HUES6 (cell line): ENCODE measurements at regions not wholly inside any gene's neighbourhood (a gene's known extent, or its start where the extent isn't known, plus 50 kb on each side); places are given as distances from the start of the nearest gene placed in this dataset.
"Not testable (repeated sequence)": the region's sequence is repeated elsewhere in the genome, so short reads cannot be mapped to it uniquely, and the experiment has no call there.

Experiments
- H3K27ac ChIP-seq: 2 replicates; pipeline ENCODE4 v1.7.0; 2013; ENCODE audit warnings: low read depth, mild to moderate bottlenecking, low read length, inconsistent platforms
- H3K27me3 ChIP-seq: 2 replicates; pipeline ENCODE4 v1.6.1; 2013; ENCODE audit warnings: low read length; ENCODE audit not compliant: control insufficient read depth, insufficient read depth
- H3K36me3 ChIP-seq: 2 replicates; pipeline ENCODE4 v1.6.1; 2013; ENCODE audit warnings: low read length; ENCODE audit not compliant: control insufficient read depth, insufficient read depth
- H3K4me1 ChIP-seq: 2 replicates; pipeline ENCODE4 v1.6.1; 2013; ENCODE audit warnings: low read length; ENCODE audit not compliant: control insufficient read depth, insufficient read depth
- H3K4me3 ChIP-seq: 2 replicates; pipeline ENCODE4 v1.5.1; 2013; ENCODE audit warnings: low read depth, low read length
- H3K9ac ChIP-seq: one replicate; pipeline ENCODE4 v1.6.1; 2013; ENCODE audit warnings: mild to moderate bottlenecking, low read length
- H3K9me3 ChIP-seq: 2 replicates; pipeline ENCODE4 v1.6.1; 2013; ENCODE audit warnings: low read depth, low read length; ENCODE audit not compliant: control insufficient read depth, insufficient read depth

- Histone ChIP-seq H3K9ac (no peak overlapping the region), H3K4me3 (no peak overlapping the region)
Measured at GRCh38 chr4:110424144-110424543, 51.8 kb upstream of the ENPEP start.

GRCh38 chr4:110418641-110419040 is 57.3 kb upstream of the ENPEP start:
- peaks cover 5% of the 10 kb centered on the region for H3K27me3 ChIP-seq
- no peak overlapping the region for H3K27ac ChIP-seq
- H3K4me3 ChIP-seq = no peak overlapping the region
- peaks cover 13% of the 10 kb centered on the region; the same call in 1 of the 2 replicates for H3K9me3 ChIP-seq
- H3K36me3 ChIP-seq = no peaks in the 10 kb centered on the region
- peaks cover 6% of the 10 kb centered on the region; the same call in 1 of the 2 replicates for H3K4me1 ChIP-seq
- no peak overlapping the region for H3K9ac ChIP-seq

More at GRCh38 chr4:110424144-110424543, 51.8 kb upstream of the ENPEP start:
- H3K4me1 ChIP-seq = no peaks in the 10 kb centered on the region
- H3K27me3 ChIP-seq = no peaks in the 10 kb centered on the region
- H3K36me3 ChIP-seq = no peaks in the 10 kb centered on the region
- 0 out of 2 replicates have a peak, but pooled peaks cover 3% of the 10 kb centered on the region for H3K9me3 ChIP-seq
- H3K27ac ChIP-seq = no peak overlapping the region

GRCh38 chr4:110417136-110417535 is 58.8 kb upstream of the ENPEP start:
- Histone ChIP-seq H3K27ac (no peak overlapping the region), H3K4me3 (no peak overlapping the region), H3K36me3 (no peaks in the 10 kb centered on the region), H3K4me1 (peaks cover 17% of the 10 kb centered on the region), H3K27me3 (peaks cover 16% of the 10 kb centered on the region), H3K9ac (no peak overlapping the region), H3K9me3 (peaks cover 10% of the 10 kb centered on the region; the same call in 1 of the 2 replicates)

GRCh38 chr4:110415478-110415877 is 60.5 kb upstream of the ENPEP start:
- H3K9me3 ChIP-seq = peaks cover 10% of the 10 kb centered on the region; the same call in 1 of the 2 replicates
- H3K9ac ChIP-seq = no peak overlapping the region
- H3K36me3 ChIP-seq = no peaks in the 10 kb centered on the region
- H3K4me1 ChIP-seq = peaks cover 21% of the 10 kb centered on the region
- no peak overlapping the region for H3K4me3 ChIP-seq
- peaks cover 16% of the 10 kb centered on the region for H3K27me3 ChIP-seq
- no peak overlapping the region for H3K27ac ChIP-seq

- no peak overlapping the region for H3K4me3 ChIP-seq
- no peaks in the 10 kb centered on the region for H3K36me3 ChIP-seq
- H3K4me1 ChIP-seq = peaks cover 21% of the 10 kb centered on the region
- peaks cover 10% of the 10 kb centered on the region; the same call in 1 of the 2 replicates for H3K9me3 ChIP-seq
- peaks cover 16% of the 10 kb centered on the region for H3K27me3 ChIP-seq
- H3K27ac ChIP-seq = no peak overlapping the region
- H3K9ac ChIP-seq = no peak overlapping the region
Measured at GRCh38 chr4:110415041-110415440, 60.9 kb upstream of the ENPEP start.

GRCh38 chr4:110414561-110414920 is 61.4 kb upstream of the ENPEP start:
- no peak overlapping the region for H3K27ac ChIP-seq
- no peak overlapping the region for H3K9ac ChIP-seq
- peaks cover 21% of the 10 kb centered on the region for H3K4me1 ChIP-seq
- peaks cover 10% of the 10 kb centered on the region; the same call in 1 of the 2 replicates for H3K9me3 ChIP-seq
- no peaks in the 10 kb centered on the region for H3K36me3 ChIP-seq
- peaks cover 16% of the 10 kb centered on the region for H3K27me3 ChIP-seq
- no peak overlapping the region for H3K4me3 ChIP-seq

GRCh38 chr4:110413807-110414560 is 62.0 kb upstream of the ENPEP start:
- H3K4me3 ChIP-seq, H3K9me3 ChIP-seq, H3K27ac ChIP-seq, H3K9ac ChIP-seq, H3K36me3 ChIP-seq: not testable (repeated sequence)
- peaks cover 21% of the 10 kb centered on the region for H3K4me1 ChIP-seq
- peaks cover 16% of the 10 kb centered on the region for H3K27me3 ChIP-seq

GRCh38 chr4:110412354-110413065 is 63.4 kb upstream of the ENPEP start:
- Histone ChIP-seq H3K9ac (no peak overlapping the region), H3K27me3 (peaks cover 16% of the 10 kb centered on the region), H3K27ac (no peak overlapping the region; the same call in 1 of the 2 replicates), H3K4me1 (peaks cover 21% of the 10 kb centered on the region), H3K4me3 (peak overlapping the region; percentile 60), H3K36me3 (no peaks in the 10 kb centered on the region), H3K9me3 (0 out of 2 replicates have a peak, but pooled peaks cover 3% of the 10 kb centered on the region)

- Histone ChIP-seq H3K9ac (peak overlapping the region; percentile 70), H3K4me3 (peak overlapping the region; percentile 60), H3K9me3 (0 out of 2 replicates have a peak, but pooled peaks cover 3% of the 10 kb centered on the region), H3K27me3 (peaks cover 16% of the 10 kb centered on the region), H3K36me3 (no peaks in the 10 kb centered on the region), H3K27ac (peak overlapping the region; percentile 74; the same call in 1 of the 2 replicates), H3K4me1 (peaks cover 21% of the 10 kb centered on the region)
Measured at GRCh38 chr4:110411574-110412011, 64.4 kb upstream of the ENPEP start.

- Histone ChIP-seq H3K9ac (peak overlapping the region; percentile 70), H3K4me1 (peaks cover 21% of the 10 kb centered on the region), H3K4me3 (peak overlapping the region; percentile 60)
Measured at GRCh38 chr4:110410853-110411573, 64.9 kb upstream of the ENPEP start.

More at GRCh38 chr4:110410853-110411573, 64.9 kb upstream of the ENPEP start:
- peaks cover 16% of the 10 kb centered on the region for H3K27me3 ChIP-seq
- peak overlapping the region; percentile 74; the same call in 1 of the 2 replicates for H3K27ac ChIP-seq
- H3K9me3 ChIP-seq, H3K36me3 ChIP-seq: not testable (repeated sequence)
